ENCODE measurements at regions not wholly inside any gene's neighbourhood (a gene's known extent, or its start where the extent isn't known, plus 50 kb on each side); places are given as distances from the start of the nearest gene placed in this dataset.
"Not testable (repeated sequence)": the region's sequence is repeated elsewhere in the genome, so short reads cannot be mapped to it uniquely, and the experiment has no call there.

DNA sequence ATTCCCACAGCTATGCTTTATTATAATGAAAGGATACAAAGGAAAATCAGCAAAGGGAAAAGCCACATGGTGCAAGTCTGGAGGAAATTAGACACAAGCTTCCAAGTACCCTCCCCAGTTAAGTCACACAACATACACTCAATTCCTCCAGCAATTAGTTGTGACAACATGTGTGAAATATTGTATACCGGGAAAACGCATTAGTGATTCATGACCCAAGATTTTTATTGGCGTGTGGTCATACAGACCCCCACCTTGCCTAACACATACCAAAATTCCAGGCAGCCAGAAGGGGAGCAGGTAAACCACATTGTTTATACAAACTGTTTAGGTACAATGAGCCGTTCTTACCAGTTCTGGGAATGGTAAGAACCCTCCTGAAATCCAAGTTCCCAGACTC, 160.6 kb downstream of the CYB561 start:
- Histone ChIP-seq H3K27me3 (no peaks in the 10 kb centered on the region), H3K36me3 (peaks cover 5% of the 10 kb centered on the region), H3K9me3 (ENCODE audit: low read depth) (no peaks in the 10 kb centered on the region), H3K4me1 (ENCODE audit: low read depth) (peaks cover 5% of the 10 kb centered on the region), H3K4me3 (no peak overlapping the region), H3K27ac (no peak overlapping the region)
- DNase-seq (ENCODE audit: low read depth in 1 of 2, low spot score in 1 of 2), result no peak
- no peak for TF ChIP-seq CTCF (IDR thresholded peaks at IDR 0.05; ENCODE audit: low read depth, low read length)

GRCh38 chr17:63286254-63286653, 159.9 kb downstream of the CYB561 start:
- no peak for DNase-seq (ENCODE audit: low read depth in 1 of 2, low spot score in 1 of 2)
- H3K36me3 ChIP-seq, result peaks cover 5% of the 10 kb centered on the region
- H3K4me1 ChIP-seq (ENCODE audit: low read depth), result no peaks in the 10 kb centered on the region
- H3K4me3 ChIP-seq, result no peak overlapping the region
- no peak for TF ChIP-seq CTCF (IDR thresholded peaks at IDR 0.05; ENCODE audit: low read depth, low read length)
- H3K9me3 ChIP-seq (ENCODE audit: low read depth), result no peaks in the 10 kb centered on the region
- H3K27ac ChIP-seq, result no peak overlapping the region
- no peaks in the 10 kb centered on the region for H3K27me3 ChIP-seq

GRCh38 chr17:63287006-63287405, 159.1 kb downstream of the CYB561 start:
- not testable (repeated sequence) for H3K4me3 ChIP-seq; H3K9me3 ChIP-seq (ENCODE audit: low read depth); DNase-seq (ENCODE audit: low read depth in 1 of 2, low spot score in 1 of 2); H3K27me3 ChIP-seq; H3K4me1 ChIP-seq (ENCODE audit: low read depth); H3K27ac ChIP-seq; H3K36me3 ChIP-seq

DNA sequence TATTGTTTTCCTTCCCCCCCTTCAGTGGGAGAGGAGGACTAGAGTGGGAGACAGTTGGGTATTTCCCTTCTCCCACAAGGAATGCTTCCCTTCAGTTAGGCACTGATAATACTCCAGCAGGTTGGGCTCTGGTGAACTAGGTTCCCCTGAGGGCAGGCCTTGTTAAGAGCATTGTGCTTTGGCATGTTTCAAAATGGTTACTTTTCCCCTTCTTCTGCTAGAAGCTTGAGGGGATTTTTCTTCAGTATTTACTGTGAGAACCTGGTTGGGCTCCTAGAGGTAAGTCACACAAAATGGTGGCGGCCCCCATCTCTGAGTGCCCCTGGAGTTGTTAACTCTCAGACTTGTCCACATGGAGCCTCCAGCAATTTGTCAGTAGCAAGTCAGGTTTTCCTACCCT, 156.2 kb downstream of the CYB561 start:
- peak overlapping the region; percentile 37 for H3K27ac ChIP-seq
- DNase-seq (ENCODE audit: low read depth in 1 of 2, low spot score in 1 of 2), result no peak
- TF ChIP-seq CTCF (IDR thresholded peaks at IDR 0.05; ENCODE audit: low read depth, low read length), result no peak
- H3K4me3 ChIP-seq, result no peak overlapping the region
- no peaks in the 10 kb centered on the region for H3K27me3 ChIP-seq
- peaks cover 4% of the 10 kb centered on the region for H3K4me1 ChIP-seq (ENCODE audit: low read depth)
- no peaks in the 10 kb centered on the region for H3K9me3 ChIP-seq (ENCODE audit: low read depth)
- H3K36me3 ChIP-seq, result no peaks in the 10 kb centered on the region

DNA sequence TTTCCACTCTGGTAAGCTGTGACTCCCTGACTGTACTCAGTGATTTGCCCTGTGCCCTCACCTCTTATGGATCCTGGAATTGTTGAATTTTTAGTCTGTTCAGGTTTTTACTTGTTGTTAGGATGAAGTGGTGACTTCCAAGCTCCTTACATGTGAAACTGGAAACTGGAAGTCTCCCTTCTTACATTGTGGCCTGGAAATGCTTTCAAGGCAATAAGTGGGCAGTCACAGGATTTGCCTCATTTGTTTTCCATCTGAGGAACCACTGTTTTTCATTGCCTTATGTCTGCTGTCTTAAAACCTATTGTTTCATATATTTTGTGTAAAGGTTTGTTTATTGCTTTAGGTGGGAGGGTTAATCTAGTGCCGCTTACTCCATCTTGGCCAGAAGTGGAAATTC, 155.8 kb downstream of the CYB561 start:
- DNase-seq (ENCODE audit: low read depth in 1 of 2, low spot score in 1 of 2), result no peak
- Histone ChIP-seq H3K9me3 (ENCODE audit: low read depth) (no peaks in the 10 kb centered on the region), H3K27me3 (no peaks in the 10 kb centered on the region), H3K27ac (peak overlapping the region; percentile 37), H3K4me3 (no peak overlapping the region), H3K36me3 (no peaks in the 10 kb centered on the region), H3K4me1 (ENCODE audit: low read depth) (peaks cover 7% of the 10 kb centered on the region)
- TF ChIP-seq CTCF (IDR thresholded peaks at IDR 0.05; ENCODE audit: low read depth, low read length), result no peak

- no peak for TF ChIP-seq CTCF (IDR thresholded peaks at IDR 0.05; ENCODE audit: low read depth, low read length)
- no peak overlapping the region for H3K27ac ChIP-seq
These were observed 155.3 kb downstream of the CYB561 start for GRCh38 chr17:63290784-63291183.

More at GRCh38 chr17:63290784-63291183, 155.3 kb downstream of the CYB561 start:
- Histone ChIP-seq H3K4me3 (no peak overlapping the region), H3K9me3 (ENCODE audit: low read depth) (no peaks in the 10 kb centered on the region), H3K27me3 (no peaks in the 10 kb centered on the region), H3K4me1 (ENCODE audit: low read depth) (peaks cover 7% of the 10 kb centered on the region), H3K36me3 (no peaks in the 10 kb centered on the region)
- DNase-seq (ENCODE audit: low read depth in 1 of 2, low spot score in 1 of 2), result no peak
